HFFc6 (cell line): ENCODE measurements at regions not wholly inside any gene's neighbourhood (a gene's known extent, or its start where the extent isn't known, plus 50 kb on each side); places are given as distances from the start of the nearest gene placed in this dataset.

Source experiments
- DNase-seq: peaks from one replicate; pipeline ENCODE4 v3.0.0-alpha.2; 2018
- H3K27ac Mint-ChIP-seq: 2 replicates; pipeline ENCODE4 v1.8.0; 2020; ENCODE audit warnings: mild to moderate bottlenecking, mixed read lengths
- H3K27me3 Mint-ChIP-seq: 2 replicates; pipeline ENCODE4 v1.8.0; 2021; ENCODE audit warnings: mild to moderate bottlenecking, moderate library complexity, mixed read lengths; ENCODE audit not compliant: insufficient read depth
- H3K36me3 Mint-ChIP-seq: 2 replicates; pipeline ENCODE4 v1.8.0; 2021; ENCODE audit warnings: low read depth, mixed read lengths
- H3K4me1 Mint-ChIP-seq: 2 replicates; pipeline ENCODE4 v1.8.0; 2020; ENCODE audit warnings: low read depth, mixed read lengths
- H3K4me3 Mint-ChIP-seq: 2 replicates; pipeline ENCODE4 v1.8.0; 2020; ENCODE audit warnings: mild to moderate bottlenecking, moderate library complexity, mixed read lengths
- H3K9me3 Mint-ChIP-seq: 2 replicates; pipeline ENCODE4 v1.8.0; 2020; ENCODE audit warnings: mild to moderate bottlenecking, mixed read lengths
- TF ChIP-seq, protein P1 (sequence below): fragments of 200-600 bp; sonication (generic); IDR thresholded peaks from 2 replicates; pipeline ENCODE4 v1.5.0; 2021; ENCODE audit warnings: antibody characterized with exemption, mild to moderate bottlenecking

GRCh38 chr5:89080467-89081116 is 197.6 kb upstream of the MEF2C start:
- Mint-ChIP-seq H3K4me1 (no peaks in the 10 kb centered on the region), H3K9me3 (no peaks in the 10 kb centered on the region), H3K27ac (no peak overlapping the region), H3K4me3 (no peak overlapping the region), H3K36me3 (no peaks in the 10 kb centered on the region), H3K27me3 (no peaks in the 10 kb centered on the region)
- TF ChIP-seq, protein P1, sequence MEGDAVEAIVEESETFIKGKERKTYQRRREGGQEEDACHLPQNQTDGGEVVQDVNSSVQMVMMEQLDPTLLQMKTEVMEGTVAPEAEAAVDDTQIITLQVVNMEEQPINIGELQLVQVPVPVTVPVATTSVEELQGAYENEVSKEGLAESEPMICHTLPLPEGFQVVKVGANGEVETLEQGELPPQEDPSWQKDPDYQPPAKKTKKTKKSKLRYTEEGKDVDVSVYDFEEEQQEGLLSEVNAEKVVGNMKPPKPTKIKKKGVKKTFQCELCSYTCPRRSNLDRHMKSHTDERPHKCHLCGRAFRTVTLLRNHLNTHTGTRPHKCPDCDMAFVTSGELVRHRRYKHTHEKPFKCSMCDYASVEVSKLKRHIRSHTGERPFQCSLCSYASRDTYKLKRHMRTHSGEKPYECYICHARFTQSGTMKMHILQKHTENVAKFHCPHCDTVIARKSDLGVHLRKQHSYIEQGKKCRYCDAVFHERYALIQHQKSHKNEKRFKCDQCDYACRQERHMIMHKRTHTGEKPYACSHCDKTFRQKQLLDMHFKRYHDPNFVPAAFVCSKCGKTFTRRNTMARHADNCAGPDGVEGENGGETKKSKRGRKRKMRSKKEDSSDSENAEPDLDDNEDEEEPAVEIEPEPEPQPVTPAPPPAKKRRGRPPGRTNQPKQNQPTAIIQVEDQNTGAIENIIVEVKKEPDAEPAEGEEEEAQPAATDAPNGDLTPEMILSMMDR: no peak
- DNase-seq: no peak

DNA sequence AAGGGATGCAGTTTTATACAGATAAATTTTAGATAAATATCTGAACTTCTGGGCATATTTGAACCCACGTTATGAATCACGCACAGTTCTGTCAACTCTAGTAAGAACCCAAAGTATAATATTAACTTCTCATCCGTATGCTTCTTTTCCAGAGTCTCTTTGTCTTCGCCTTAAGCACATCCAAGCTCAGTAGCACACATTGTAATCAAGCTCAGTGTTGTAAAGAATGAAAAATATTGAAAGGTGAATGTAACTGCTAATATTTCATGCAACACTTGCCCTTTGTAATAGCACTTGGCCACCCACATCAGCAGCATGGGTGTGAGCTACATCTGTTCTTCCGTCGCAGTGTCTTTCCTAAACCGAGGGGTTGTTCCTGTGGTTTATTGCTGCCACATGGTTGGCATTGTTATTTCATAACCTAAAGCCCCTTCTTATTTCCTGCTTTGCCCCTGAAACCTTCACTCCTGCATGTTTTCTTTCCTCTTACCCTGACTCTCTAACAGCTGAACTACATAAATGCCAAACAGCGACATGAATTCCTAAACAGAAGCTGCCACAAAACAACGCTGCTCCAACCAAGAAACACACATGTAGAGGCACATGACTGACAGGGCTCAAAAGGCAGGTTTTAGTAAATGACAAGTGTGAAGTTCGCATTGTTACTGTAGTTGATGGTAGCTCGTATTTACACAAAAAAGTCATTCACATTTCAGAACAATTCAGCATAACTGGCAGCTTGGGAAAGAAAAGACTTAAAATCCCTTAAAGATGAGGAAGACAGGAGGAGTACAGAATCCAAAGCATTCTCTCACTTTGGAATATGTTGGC is 190.1 kb upstream of the MEF2C start:
- Mint-ChIP-seq H3K4me1 (no peaks in the 10 kb centered on the region), H3K27me3 (no peaks in the 10 kb centered on the region), H3K36me3 (no peaks in the 10 kb centered on the region), H3K27ac (no peak overlapping the region), H3K9me3 (no peaks in the 10 kb centered on the region), H3K4me3 (no peak overlapping the region)
- no peak for DNase-seq
- TF ChIP-seq, protein P1: no peak

DNA sequence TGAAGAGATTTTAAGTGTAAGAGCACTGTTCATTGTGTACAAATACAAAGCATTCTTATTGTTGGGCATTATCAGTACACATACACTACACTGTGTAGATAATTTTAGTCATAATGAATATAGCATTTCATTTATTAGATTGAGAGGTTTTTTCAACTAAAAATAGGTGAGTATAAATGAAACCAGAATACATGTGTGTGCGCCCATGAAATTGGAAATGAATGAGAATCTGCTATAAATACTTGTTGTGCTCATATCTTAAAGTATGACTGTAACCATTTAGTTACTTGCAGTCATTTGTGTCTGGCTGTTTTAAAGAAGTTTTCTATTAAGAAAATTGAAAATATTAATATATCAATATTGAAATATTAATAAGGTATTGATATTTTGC is 189.0 kb upstream of the MEF2C start:
- Mint-ChIP-seq H3K27ac (no peak overlapping the region), H3K9me3 (no peaks in the 10 kb centered on the region)

DNA sequence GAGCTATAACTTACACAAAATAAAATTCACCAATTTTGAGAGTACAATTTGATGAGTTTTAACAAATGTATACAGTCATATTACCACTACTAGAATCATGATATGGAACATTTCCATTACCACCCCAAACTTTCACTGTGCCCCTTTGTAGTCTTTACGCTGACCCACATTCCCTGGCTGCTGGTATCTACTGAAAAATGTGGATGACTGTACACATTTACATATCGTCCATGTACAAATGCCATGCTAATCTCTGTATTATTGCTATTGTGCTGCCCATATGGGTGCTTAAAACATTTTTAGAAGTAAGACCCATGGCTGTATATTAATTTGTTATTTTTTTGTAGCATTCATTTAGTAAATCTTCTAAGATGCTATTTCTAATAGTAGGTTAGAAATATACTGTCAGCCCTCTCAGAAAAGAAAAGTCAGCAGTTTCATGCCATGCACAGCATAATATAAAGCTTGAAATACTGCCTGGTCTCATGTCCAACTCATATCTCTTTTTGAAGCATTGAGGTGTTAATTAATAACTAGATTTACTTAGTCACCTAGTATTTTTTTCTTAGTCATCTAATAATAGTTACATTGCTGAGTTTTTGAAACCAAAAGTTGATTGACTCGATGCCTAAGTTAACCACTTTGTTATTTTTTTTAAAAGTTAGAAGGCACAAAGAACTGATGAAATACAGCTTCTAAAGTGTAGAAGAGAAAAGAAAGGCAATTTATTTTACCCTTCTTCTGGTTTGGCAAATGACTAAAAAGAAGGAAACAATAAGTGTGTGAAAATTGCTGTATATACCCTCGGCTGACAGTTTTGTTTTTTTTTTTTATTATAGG is 188.3 kb upstream of the MEF2C start:
- DNase-seq: no peak
- no peaks in the 10 kb centered on the region for H3K9me3 Mint-ChIP-seq
- H3K4me3 Mint-ChIP-seq: no peak overlapping the region
- H3K4me1 Mint-ChIP-seq: no peaks in the 10 kb centered on the region
- H3K27ac Mint-ChIP-seq: no peak overlapping the region
- TF ChIP-seq, protein P1: no peak
- H3K27me3 Mint-ChIP-seq: no peaks in the 10 kb centered on the region; the same call in 1 of the 2 replicates
- H3K36me3 Mint-ChIP-seq: no peaks in the 10 kb centered on the region

More for the DNA sequence above, 189.0 kb upstream of the MEF2C start:
- Mint-ChIP-seq H3K4me3 (no peak overlapping the region), H3K4me1 (no peaks in the 10 kb centered on the region), H3K27me3 (no peaks in the 10 kb centered on the region; the same call in 1 of the 2 replicates), H3K36me3 (no peaks in the 10 kb centered on the region)
- DNase-seq: no peak
- TF ChIP-seq, protein P1: no peak

DNA sequence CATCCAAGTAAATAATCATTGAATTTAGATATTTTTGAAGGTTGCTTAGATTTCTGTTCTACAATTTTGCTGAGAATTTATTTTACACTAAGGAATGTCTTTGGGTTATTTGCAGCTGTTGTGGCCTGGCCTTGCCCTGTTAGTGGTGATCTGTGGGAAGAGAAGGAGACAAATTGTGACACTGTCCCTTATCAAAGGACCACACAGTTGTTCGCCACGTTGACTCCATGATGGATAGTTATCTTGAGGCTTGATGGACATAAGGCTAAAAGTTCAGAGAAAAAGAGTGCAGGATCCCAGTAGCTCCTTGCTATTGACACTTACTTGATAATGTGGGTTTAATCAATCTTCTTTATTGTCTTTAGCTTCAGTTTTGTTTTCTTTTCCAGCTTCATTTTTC is 186.6 kb upstream of the MEF2C start:
- H3K27me3 Mint-ChIP-seq: no peaks in the 10 kb centered on the region; the same call in 1 of the 2 replicates
- no peaks in the 10 kb centered on the region for H3K4me1 Mint-ChIP-seq
- H3K4me3 Mint-ChIP-seq: no peak overlapping the region
- H3K9me3 Mint-ChIP-seq: no peaks in the 10 kb centered on the region
- no peak for DNase-seq
- TF ChIP-seq, protein P1: no peak
- no peak overlapping the region for H3K27ac Mint-ChIP-seq
- H3K36me3 Mint-ChIP-seq: no peaks in the 10 kb centered on the region
